ENCODE measurements at regions not wholly inside any gene's neighbourhood (a gene's known extent, or its start where the extent isn't known, plus 50 kb on each side); places are given as distances from the start of the nearest gene placed in this dataset.

DNA sequence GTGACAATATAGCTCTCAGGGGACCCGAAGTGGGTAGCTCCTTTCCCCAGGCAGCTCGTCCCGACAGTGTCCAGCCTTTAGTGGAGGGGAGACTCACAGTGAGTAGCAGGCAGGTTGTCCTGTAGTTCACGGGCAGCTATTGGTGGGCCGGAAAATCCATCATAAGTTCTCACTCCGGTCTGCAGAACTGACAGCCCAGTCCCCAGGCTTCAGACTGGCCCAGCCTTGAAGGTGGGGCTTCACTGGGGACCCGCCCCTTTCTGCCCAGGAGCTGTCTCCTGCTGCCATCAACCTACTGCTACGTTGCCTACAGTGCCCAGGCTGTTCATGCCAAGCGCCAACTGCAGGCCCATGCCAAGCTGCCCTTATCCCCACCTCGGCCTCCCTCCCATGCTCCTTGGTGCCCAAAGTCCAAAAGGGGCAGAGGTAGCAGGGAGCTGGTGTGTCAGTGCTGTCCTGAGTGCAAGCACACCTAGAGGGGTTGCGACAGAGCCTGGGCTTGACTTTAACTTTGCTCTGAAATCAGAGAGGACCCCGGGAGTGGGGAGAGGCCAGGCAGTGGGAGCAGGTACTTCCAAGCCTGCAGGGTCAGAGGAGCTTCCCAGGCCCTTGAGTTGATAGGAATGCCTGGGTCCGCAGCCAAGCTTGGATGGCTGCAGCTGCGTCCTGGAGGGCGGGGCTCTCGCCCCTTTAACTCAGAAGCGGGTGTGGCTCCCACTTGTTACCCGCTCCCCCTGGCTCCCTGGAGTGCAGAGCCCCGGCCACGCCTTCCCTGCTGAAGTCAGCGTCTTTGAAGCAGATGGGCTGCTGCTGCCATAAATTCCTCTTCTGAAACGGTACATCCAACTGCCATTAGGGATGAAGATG lies 1144.3 kb upstream of the NCAM2 start:
- no peak overlapping the region for H3K4me3 ChIP-seq (ENCODE audit: control insufficient read depth, low read depth, low read length)
- DNase-seq (ENCODE audit: low read depth): no peak
- TF ChIP-seq, protein P1, sequence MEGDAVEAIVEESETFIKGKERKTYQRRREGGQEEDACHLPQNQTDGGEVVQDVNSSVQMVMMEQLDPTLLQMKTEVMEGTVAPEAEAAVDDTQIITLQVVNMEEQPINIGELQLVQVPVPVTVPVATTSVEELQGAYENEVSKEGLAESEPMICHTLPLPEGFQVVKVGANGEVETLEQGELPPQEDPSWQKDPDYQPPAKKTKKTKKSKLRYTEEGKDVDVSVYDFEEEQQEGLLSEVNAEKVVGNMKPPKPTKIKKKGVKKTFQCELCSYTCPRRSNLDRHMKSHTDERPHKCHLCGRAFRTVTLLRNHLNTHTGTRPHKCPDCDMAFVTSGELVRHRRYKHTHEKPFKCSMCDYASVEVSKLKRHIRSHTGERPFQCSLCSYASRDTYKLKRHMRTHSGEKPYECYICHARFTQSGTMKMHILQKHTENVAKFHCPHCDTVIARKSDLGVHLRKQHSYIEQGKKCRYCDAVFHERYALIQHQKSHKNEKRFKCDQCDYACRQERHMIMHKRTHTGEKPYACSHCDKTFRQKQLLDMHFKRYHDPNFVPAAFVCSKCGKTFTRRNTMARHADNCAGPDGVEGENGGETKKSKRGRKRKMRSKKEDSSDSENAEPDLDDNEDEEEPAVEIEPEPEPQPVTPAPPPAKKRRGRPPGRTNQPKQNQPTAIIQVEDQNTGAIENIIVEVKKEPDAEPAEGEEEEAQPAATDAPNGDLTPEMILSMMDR (IDR thresholded peaks at IDR 0.05; ENCODE audit: control insufficient read depth, insufficient read depth, low read depth, low read length, missing control alignments): no peak

DNA sequence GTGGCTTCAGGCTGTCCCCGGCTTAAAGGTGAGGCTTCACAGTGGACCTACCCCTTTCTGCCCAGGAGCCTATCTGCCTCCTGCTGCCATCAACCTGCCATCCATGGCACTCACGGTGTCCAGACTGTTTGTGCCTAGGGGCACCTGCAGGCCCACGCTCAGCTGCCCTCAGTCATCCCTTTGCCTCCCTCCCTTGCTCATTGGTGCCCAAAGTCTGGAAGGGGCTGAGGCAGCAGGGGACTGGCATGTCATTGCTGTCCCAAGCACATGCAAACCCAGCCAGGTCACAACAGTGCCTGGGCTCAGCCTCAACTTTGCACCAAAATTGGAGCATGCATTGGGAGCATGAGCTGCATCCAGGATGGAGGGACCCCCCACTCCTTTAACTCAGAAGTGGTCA lies 1142.7 kb upstream of the NCAM2 start:
- DNase-seq (ENCODE audit: low read depth): no peak
- H3K4me3 ChIP-seq (ENCODE audit: control insufficient read depth, low read depth, low read length): no peak overlapping the region
- TF ChIP-seq, protein P1 (IDR thresholded peaks at IDR 0.05; ENCODE audit: control insufficient read depth, insufficient read depth, low read depth, low read length, missing control alignments): no peak

DNA sequence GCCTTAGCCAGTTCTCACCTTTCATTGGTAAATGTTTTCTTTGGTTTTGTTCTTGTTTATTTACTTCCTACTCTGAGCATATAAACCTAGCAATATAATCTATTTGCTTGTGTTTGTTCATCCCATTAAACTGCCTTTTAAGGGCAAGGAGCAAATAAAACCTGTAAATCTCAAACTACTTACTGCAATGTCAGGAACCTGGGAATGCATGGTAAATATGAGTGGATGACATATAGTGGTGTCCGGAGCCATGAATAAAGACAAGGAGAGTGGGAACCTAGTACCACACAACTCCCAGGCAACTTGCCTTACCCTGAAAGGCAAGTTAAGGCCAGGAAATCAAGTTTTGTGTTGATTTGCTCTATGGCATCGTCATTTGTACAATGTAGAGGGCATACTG lies 1133.7 kb upstream of the NCAM2 start:
- H3K4me3 ChIP-seq (ENCODE audit: control insufficient read depth, low read depth, low read length): no peak overlapping the region
- DNase-seq (ENCODE audit: low read depth): no peak
- TF ChIP-seq, protein P1 (IDR thresholded peaks at IDR 0.05; ENCODE audit: control insufficient read depth, insufficient read depth, low read depth, low read length, missing control alignments): no peak

GRCh38 chr21:19870682-19871081 lies 1127.5 kb upstream of the NCAM2 start:
- TF ChIP-seq, protein P1 (IDR thresholded peaks at IDR 0.05; ENCODE audit: control insufficient read depth, insufficient read depth, low read depth, low read length, missing control alignments): no peak
- H3K4me3 ChIP-seq (ENCODE audit: control insufficient read depth, low read depth, low read length): no peak overlapping the region

DNA sequence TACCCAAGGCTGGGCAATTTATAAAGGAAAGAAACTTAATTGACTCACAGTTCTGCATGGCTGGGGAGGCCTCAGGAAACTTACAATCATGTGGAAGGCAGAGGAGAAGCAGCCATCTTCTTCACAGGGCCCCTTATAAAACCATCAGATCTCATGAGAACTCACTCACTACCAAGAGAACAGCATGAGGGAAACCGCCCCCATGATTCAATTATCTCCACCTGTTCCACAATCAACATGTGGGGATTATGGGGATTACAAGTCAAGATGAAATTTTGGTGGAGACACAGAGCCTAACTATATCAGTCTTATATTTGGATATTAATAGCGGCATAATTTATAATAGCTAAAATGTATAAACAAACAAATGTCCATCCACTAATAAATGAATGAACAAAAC lies 1123.7 kb upstream of the NCAM2 start:
- DNase-seq (ENCODE audit: low read depth): no peak
- H3K4me3 ChIP-seq (ENCODE audit: control insufficient read depth, low read depth, low read length): no peak overlapping the region
- TF ChIP-seq, protein P1 (IDR thresholded peaks at IDR 0.05; ENCODE audit: control insufficient read depth, insufficient read depth, low read depth, low read length, missing control alignments): no peak

More at GRCh38 chr21:19870682-19871081, 1127.5 kb upstream of the NCAM2 start:
- DNase-seq (ENCODE audit: low read depth): no peak

- H3K4me3 ChIP-seq (ENCODE audit: control insufficient read depth, low read depth, low read length): no peak overlapping the region
- TF ChIP-seq, protein P1 (IDR thresholded peaks at IDR 0.05; ENCODE audit: control insufficient read depth, insufficient read depth, low read depth, low read length, missing control alignments): no peak
- DNase-seq (ENCODE audit: low read depth): no peak
Measured at GRCh38 chr21:19878133-19878532, 1120.1 kb upstream of the NCAM2 start.
